ENCODE measurements at regions not wholly inside any gene's neighbourhood (a gene's known extent, or its start where the extent isn't known, plus 50 kb on each side); places are given as distances from the start of the nearest gene placed in this dataset.

DNA sequence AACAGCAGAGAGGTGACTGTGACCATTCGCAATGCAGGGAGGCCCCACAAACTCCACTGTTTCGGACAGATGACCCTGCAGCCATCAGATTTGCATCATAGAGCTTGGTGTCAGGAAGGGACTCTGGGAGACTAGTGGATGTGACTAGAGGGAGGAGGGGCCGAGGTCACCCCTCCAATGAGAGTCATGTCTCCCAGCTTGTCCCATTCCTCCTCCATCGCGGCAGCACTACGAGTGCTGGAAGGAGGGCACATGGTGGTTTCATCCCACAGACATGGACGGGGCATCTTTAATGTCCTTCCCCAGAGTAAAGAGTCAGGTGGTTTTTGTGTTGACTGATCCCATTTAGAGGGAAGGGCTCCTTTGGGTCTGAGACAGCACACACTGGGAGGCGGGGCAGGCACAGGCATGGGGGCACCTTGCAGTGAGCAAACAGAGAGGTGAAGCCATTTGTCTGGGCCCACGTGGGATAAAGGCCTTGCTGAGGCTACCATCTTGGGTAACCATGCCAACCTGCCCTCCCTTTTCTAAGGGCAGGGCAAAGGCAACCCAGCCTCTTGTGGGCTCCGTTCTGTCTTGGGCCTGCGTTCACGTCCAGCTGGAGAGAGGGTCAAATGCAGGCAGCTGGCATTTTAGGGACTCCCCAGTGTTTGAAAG, 208.1 kb downstream of the ASB1 start:
- no peak for DNase-seq (ENCODE audit: low read depth in 2 of 2)

DNA sequence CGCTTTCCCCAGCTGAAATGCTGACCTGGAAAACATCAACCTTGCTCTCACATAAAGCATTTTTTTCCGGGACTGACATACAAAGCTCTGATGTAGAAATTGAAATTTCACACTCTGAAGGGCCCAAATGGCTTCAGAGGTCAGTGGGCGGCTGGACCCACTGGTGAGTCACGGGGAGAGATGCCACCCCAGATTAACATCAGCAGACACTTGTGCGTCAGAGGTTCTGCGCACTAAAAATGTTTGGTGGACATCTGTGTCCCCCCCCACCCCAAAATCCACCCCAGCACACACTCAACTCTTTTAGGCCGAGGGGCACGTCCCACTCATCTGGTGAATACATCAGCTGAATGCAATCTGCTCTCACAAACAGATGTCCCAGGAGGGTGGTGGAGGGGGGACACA, 208.9 kb downstream of the ASB1 start:
- DNase-seq (ENCODE audit: low read depth in 2 of 2), result no peak

DNA sequence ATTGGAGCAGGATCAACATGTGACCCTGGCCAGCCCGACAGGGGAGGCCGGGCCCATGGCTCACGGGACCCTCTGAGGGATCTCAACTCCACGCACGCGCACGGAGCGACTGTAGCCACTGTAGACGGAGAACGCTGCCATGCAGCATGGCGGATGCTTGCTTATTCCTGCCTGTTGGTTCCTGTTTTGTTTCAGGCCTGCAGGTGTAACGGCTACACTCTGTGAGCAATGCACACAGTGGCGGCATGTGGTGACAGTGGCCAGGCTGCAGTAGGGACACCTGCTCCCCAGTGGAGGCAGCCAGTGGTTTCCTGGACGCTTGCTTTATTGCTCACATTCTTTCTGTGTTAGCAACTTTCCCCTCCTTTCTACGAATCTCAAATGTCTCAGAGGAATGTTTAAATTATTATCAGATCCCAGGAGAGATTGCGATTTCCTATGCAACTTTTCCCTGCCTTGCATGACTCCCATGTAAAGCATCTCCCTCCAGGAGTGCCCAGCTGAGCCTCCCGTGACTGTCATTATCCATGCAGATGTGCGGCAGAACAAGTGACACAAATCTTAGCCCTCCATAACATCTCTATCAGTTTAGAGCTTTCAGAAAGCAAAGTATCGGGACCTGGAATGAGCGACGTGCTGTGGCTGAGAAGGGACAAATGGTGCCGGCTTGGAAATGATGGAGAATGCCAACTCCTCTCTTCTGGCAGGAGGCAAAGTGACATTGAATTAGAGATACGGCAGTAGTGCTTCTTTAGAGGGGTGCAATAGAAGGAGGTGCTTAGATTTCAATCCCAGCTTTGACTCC, 209.7 kb downstream of the ASB1 start:
- no peak for DNase-seq (ENCODE audit: low read depth in 2 of 2)

DNA sequence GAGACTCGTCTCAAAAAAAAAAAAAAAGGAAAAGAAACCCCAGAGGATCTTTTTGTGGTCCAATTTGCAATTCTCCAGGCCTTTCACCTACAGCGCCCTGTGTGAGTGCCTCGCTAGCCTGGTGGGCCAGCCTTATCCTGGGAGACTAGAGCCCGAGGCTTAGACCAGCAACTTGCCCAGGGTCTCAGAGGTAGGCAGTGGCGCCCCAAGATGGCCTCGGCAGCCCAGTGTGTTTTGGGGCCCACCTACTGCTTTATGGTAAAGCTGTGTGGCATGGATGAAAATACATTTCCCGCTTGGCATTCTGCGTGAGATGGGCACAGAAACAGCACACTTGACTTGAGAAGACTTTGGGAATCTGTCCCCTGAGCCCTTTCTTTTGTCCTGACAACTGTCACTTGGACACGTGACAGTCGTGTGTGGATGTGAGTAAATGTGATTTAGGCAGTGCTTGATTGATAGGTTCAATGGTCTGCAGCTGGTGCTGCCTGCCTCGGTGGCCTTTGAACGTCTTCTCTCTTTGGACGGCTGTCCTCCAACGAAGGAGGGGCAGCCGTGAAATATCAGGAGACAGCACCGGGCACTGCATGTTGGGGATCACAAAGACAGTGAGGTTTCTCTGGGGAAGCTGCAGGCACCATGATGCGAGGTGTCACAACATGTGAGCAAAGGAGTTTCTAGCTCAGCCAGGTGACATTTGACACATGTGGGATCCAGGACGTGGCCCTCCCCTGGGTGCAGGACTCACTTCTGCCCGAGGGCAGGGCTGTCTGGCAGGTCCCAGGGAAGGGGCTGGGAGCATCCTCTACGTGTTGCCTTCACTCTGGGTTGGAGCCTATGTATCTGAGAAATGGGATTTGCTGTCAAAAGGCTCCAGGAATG, 209.5 kb upstream of the TWIST2 start:
- DNase-seq (ENCODE audit: low read depth in 2 of 2), result no peak

DNA sequence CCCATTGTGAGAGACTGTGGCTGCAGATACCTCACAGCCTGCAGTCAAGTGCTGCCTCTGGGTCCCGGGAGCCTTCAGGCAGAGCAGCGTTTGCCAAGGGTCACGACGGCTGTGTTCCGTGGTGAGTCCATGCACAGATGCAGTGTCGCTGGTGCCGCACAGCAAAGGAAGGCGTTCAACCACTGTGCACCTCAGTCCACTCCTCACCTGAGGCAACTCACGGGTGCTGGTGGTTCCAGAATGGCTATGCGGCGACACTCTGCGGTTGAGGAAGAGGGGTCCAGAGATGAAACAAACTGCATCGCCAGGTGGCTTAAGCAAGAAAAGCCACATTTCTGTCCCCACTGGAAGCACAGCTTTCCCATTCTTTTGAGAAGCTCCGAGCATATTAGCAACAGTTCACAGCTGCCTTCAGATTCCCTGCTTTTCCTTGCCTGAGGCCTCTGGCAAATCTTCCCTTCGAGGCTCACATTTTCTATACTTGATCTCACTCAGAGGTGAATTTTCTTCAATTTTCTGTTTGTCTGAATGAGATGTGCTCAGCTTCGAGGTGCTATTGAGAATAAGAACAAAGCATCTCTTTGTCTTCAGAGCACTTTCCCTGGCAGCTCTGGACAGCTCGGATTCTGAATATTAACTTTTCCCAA, 208.8 kb upstream of the TWIST2 start:
- no peak for DNase-seq (ENCODE audit: low read depth in 2 of 2)

DNA sequence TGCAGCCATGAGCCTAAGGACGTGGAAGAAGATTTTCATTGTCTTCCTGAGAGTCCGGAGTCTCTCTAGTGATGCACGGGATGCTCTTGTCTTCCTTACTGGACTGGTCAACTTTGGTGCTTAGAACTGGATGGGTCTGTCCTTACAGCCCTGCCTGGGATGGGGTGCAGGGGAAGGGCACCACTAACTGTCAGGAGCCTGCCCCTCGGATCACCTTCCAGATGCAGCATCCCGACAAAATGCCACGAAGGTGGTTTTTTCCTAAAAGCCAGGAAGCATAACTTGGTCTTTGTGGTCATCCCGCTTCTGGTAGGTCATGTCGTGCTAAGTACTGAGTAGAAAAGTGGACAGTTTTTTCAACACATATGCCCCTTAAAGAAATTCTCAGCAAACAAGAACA, 207.4 kb upstream of the TWIST2 start:
- DNase-seq (ENCODE audit: low read depth in 2 of 2), result no peak

DNA sequence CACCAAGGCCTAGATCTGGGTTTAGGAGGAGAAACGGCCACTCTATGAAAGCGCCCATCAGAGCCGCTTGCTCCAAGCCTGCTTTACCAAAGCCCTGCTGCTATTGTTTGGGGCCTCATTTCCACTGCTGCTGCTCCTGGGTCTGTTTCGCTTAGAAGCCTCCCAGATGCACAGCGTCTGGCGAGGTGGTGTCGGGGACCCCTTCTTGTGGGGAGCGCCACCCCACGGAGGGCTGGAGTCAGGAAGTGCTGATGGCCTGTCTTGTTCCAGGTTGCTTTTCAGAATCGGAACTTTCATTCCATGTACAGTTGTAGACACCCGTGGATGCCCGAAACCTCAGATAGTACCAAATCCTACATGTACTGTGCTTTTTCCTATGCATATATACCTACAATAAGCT, 204.9 kb upstream of the TWIST2 start:
- DNase-seq (ENCODE audit: low read depth in 2 of 2), result no peak

DNA sequence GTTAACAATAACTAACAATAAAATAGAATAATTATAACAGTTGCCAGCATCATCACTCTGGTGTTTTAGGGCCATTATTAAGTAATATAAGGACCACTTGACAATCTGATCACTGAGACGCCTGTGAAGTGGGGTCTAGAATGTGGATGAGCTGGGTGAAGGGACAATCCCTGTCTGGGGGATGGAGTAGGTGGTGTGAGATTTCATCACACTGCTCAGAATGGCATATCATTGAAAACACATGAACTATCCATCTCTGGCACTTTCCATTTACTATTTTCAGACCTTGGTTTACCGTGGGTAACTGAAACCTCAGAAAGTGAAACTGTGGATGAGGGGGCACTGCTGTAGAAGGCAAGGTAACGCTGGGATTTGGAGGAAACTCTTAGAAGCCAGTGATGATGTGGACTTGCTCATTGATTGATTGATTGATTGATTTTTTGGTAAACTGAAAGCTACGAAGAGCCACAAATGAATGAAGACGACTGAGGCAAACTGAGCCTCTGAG, 204.4 kb upstream of the TWIST2 start:
- DNase-seq (ENCODE audit: low read depth in 2 of 2), result no peak

DNA sequence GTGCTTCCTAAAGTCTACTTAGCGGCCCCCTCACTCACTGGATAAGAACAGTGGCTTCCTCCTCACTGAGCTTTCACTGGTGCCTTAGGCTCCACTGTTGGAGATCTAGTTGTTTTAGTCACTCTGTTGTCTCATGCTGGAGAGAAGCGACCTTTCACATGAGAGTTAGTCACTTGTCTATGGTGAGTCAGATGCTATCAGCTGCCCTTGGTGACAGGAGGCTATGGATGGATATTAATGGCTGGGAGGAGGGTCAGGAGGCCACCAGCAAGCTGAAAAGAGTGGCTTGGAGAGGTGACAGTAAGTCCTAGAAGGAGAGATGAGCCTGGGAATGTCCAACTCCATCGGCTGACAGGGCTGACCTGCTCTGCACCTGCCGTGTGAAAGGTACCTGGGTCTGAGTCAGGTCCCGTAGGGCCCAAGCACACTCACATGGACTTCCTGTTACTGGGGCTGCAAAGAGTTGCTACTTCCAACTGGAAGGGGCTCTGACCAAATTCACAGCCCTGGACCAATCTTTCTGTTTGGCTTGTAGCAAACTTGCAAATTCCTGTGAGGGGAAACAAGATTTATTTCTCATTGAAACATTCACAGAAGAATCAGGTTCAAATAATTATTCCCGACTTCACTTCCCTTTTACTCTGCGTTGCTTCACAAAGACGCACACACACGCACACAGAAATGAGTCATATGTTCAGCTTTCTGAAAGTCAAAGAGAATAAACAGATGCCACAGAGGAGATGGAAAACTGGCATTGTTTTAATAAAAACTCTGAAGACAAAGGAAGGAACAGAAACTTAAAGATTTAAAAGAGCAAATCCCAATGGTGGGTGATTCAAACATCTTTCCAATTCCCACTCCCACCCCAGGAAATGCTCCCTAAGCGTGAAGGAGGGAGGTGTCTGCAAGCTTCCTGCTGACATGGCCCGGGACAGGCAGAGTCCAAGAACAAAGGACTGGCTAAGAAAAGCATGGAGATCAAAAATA, 203.5 kb upstream of the TWIST2 start:
- DNase-seq (ENCODE audit: low read depth in 2 of 2), result peak; percentile 46 to 70

DNA sequence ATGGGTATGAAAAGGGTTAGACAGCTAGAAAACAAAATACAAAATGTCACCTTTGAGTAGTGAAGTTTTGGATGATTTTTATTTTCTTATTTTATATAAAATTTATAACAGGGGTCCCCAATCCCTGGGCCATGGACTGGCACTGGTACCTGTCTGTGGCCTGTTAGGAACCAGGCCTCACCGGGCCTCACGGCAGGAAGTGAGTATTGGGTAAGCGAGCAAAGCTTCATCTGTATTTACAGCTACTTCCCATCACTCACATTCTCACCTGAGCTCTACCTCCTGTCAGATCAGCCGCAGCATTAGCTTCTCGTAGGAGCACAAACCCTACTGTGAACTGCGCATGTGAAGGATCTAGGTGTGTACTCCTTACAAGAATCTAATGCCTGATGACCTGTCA, 202.8 kb upstream of the TWIST2 start:
- no peak for DNase-seq (ENCODE audit: low read depth in 2 of 2)

DNA sequence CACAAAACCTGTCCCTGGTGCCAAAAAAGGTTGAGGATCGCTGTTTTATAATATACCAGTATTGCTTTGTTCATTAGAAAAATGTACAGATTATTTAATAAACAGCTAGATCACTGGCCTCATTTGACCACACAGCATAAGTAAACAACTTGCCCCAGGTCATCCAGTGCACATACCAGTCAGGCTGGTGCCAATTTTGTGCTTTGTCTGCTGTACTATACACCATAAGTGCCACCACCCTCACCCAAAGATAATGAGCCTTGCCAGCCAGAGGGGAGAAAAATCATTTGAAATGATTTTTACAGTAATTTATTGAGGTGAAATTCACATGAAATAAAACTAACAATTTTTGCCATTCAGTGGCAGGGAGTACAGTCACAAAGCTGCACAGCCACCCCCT, 202.2 kb upstream of the TWIST2 start:
- no peak for DNase-seq (ENCODE audit: low read depth in 2 of 2)

DNA sequence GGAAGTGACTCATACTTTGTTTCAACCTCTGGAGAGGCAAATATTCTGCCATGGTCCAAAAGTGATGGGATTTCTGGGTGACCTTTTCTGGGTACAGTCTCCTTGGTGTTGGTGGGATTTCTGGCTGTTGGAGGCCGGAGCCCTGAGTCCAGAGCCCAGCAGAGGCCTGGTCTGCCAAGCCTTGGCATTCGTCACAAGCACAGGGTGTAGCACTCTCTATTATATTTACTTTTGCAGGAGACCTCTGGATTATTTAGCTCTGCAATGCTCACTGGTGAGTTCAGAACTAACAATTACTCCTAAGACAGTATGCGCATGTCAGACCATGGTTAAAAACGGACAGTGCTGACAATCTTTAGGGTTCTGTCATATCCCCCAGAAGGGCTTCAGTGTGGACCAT, 201.6 kb upstream of the TWIST2 start:
- DNase-seq (ENCODE audit: low read depth in 2 of 2), result no peak

DNA sequence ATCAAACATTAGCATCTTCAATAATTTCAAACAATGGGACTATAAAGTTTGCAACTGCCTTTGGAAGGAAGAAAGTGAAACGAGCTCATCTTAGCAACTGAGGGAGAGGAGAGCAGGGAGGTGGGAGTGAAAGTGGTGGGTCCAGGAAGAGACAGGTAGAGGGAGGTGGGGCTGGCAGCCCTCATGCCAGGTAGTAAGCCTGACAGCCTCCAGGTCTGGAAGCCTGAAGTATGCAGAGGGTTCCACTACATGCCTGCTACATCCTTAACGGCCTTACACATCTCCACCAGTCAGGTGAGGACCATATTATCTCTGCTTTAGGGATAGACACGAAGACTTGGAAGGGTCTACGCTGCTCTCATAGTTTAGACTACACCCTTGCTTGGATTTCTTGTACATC, 201.1 kb upstream of the TWIST2 start:
- DNase-seq (ENCODE audit: low read depth in 2 of 2), result no peak

DNA sequence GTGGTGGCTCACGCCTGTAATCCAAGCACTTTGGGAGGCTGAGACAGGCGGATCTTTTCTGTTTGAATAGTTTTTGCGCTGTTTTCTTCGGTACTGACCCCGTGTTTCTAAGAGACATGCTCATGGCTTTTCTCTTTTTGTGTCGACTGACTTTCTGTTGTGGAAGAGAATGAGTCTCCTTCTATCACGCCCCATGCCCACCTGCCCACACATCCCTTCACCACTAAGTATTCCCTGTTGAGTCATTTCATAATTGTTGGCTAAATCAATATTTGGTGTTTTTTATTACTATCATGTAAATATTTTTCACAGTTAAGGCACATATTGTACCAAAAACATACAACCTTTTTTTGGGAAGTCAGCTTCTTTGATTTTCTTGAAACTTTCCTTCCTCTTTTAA, 198.8 kb upstream of the TWIST2 start:
- DNase-seq (ENCODE audit: low read depth in 2 of 2), result no peak

DNA sequence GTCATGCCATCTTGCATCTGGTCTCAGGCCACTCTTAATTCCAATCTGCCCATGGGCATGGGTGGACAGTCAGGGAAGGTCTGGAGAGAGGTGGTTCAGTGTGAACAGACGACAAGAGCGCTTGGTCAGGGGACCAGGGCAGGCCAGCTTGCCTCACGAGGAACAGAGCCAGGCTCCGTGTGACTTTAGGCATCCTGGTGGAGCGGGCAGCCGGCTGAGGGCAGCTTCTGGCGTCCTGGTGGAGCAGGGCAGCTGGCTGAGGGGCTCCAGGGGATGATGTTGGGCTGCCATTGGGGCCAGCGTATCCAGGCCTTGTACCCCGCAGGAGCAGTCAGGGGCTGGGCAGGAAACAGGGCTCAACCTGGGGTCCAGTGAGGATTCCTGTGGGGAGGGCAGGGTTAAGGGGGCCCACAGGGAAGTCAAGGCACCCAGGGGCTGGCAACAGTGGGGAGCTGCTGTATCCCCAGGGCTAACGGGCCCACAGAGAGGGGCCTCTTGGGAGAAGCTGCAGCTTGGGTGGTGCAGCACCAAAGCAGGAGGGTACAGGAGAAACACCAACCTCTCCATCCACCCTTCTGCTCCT, 197.9 kb upstream of the TWIST2 start:
- DNase-seq (ENCODE audit: low read depth in 2 of 2), result no peak

DNA sequence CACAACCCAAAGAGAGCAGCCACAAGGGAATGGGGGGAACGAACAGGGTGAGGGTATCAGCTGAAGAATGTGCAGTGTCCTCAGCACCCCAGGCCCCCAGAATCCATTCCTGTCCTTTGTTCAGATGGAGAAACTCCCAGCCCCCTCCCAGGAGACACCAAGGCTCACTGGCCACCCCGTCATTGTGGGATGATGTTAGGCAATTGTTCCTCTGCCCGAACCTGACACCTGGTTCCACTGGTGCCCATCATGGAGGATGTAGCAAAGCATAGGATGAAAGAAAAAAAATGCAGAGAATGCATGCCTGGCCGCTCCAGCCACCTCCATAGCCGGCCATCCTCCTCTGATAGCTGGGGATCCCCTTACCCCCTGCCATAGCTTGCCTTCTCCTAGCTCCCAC, 197.3 kb upstream of the TWIST2 start:
- no peak for DNase-seq (ENCODE audit: low read depth in 2 of 2)

DNA sequence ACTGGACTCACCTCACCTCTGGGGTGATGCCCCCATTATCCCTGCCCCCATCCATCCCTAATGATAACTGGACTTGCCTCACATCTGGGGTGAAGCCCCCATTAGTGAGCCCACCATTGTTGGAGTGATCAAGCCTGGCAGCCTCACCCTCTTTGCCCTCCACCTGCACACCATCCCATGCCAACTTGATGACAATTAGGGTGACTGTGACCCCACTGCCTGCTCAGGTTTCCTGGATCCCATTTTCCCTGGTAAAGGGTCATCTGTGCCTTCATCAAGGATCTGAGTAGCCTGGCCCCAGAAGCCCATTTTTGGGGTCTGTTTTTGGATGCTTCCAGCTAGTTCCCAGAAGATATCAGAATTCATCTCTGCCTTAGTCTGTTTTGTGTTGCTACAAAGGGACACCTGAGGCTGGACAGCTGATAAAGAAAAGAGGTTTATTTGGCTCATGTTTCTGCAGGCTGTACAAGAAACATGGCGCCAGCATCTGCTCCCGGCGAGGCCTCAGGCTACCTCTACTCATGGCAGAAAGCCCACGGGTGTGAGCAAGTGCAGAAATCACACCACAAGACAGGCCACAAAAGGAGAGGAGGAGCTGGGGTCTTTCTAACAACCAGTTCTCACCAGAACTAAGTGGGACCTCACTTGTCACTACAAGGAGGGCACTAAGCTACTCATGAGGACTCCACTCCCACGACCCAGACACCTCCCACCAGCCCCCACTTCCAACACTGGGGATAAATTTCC, 196.4 kb upstream of the TWIST2 start:
- DNase-seq (ENCODE audit: low read depth in 2 of 2), result no peak

DNA sequence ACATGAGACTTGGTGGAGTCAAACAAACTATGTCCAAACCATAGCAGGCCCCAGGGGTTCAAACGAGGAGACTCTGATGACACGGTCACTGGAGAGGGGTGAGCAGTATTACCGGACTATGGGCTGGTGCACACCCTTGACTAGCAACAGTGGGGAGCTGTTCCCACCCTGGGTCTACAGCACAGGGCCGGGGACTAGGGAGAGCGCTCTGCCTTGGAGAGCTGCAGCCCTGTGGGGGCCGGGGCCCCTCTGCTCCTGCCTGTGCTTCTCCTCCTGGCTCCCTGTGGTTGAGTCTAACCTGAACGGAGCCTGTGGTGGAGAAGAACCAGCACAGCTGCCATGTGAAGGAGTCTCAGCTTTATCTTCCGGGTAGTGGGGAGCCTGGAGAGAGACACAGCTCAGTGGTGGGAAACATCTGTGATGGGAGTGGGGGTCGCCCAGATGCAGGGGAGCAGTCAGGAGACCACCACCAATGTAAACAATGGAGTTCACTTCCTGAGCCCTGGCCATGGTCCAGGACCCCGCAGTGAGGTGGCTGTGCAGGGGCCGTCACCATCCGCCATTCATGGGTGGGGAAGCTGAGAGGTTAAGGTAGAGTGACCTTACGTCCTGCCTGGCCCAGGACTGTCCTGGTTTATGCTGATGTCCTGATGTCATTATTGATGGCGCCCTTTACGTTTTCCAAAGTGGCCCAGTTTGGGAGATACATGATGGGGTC, 195.7 kb upstream of the TWIST2 start:
- no peak for DNase-seq (ENCODE audit: low read depth in 2 of 2)

DNA sequence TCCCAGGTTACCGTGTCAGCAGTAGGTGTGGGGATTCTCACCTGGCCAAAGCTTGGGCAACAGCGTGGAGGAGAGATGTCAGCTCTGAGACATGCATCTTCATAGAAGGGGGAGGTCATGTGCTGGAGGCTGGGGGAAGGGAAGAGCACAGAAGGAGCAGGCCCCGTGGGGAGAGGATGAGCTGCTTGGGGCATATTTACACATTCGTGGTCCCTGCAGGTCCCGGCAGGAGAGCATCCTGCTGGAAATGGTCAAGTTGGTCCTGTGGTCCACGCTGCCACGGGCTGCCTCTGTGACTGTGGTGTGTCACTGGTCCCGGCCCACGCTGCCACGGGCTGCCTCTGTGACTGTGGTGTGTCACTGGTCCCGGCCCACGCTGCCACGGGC, 195.1 kb upstream of the TWIST2 start:
- no peak for DNase-seq (ENCODE audit: low read depth in 2 of 2)
